ENCODE measurements at regions not wholly inside any gene's neighbourhood (a gene's known extent, or its start where the extent isn't known, plus 50 kb on each side); places are given as distances from the start of the nearest gene placed in this dataset.

GRCh38 chr5:173826428-173827350 lies 61.5 kb upstream of the CPEB4 start:
- TF ChIP-seq REST (IDR thresholded peaks at IDR 0.05; ENCODE audit: low read depth), result no peak
- TF ChIP-seq CREB1 (IDR thresholded peaks at IDR 0.05; ENCODE audit: low read depth), result no peak
- no peak for TF ChIP-seq MAX (IDR thresholded peaks at IDR 0.05)
- no peak for TF ChIP-seq EP300 (IDR thresholded peaks at IDR 0.05; ENCODE audit: borderline replicate concordance)
- TF ChIP-seq CEBPB (IDR thresholded peaks at IDR 0.05), result no peak

- no peak for TF ChIP-seq CEBPB (IDR thresholded peaks at IDR 0.05)
- TF ChIP-seq CREB1 (IDR thresholded peaks at IDR 0.05; ENCODE audit: low read depth), result no peak
- no peak for TF ChIP-seq TAF1 (IDR thresholded peaks at IDR 0.05; ENCODE audit: low read depth)
- no peak for TF ChIP-seq USF1 (IDR thresholded peaks at IDR 0.05)
Measured at GRCh38 chr5:173828952-173829351, 59.2 kb upstream of the CPEB4 start.

- TF ChIP-seq MAX (IDR thresholded peaks at IDR 0.05), result no peak
- TF ChIP-seq FOXM1 (IDR thresholded peaks at IDR 0.05; ENCODE audit: borderline replicate concordance, low read depth), result no peak
- TF ChIP-seq TCF12 (IDR thresholded peaks at IDR 0.05; ENCODE audit: low read depth), result no peak
- TF ChIP-seq RAD21 (IDR thresholded peaks at IDR 0.05; ENCODE audit: low read depth), result no peak
- no peak for TF ChIP-seq CEBPB (IDR thresholded peaks at IDR 0.05)
- TF ChIP-seq EP300 (IDR thresholded peaks at IDR 0.05; ENCODE audit: borderline replicate concordance), result no peak
- TF ChIP-seq TAF1 (IDR thresholded peaks at IDR 0.05; ENCODE audit: low read depth), result no peak
- no peak for TF ChIP-seq NFIC (IDR thresholded peaks at IDR 0.05)
- TF ChIP-seq CREB1 (IDR thresholded peaks at IDR 0.05; ENCODE audit: low read depth), result no peak
- no peak for TF ChIP-seq YY1 (IDR thresholded peaks at IDR 0.05; ENCODE audit: low read depth)
Measured at GRCh38 chr5:173829826-173830225, 58.3 kb upstream of the CPEB4 start.

GRCh38 chr5:173830421-173830820 lies 57.7 kb upstream of the CPEB4 start:
- TF ChIP-seq YY1 (IDR thresholded peaks at IDR 0.05; ENCODE audit: low read depth), result no peak
- TF ChIP-seq REST (IDR thresholded peaks at IDR 0.05; ENCODE audit: low read depth), result no peak
- TF ChIP-seq CEBPB (IDR thresholded peaks at IDR 0.05), result no peak
- no peak for TF ChIP-seq FOXM1 (IDR thresholded peaks at IDR 0.05; ENCODE audit: borderline replicate concordance, low read depth)
- no peak for TF ChIP-seq MAX (IDR thresholded peaks at IDR 0.05)
- no peak for TF ChIP-seq CREB1 (IDR thresholded peaks at IDR 0.05; ENCODE audit: low read depth)
- no peak for TF ChIP-seq ZBTB7A (IDR thresholded peaks at IDR 0.05; ENCODE audit: low read depth)
- no peak for TF ChIP-seq EGR1 (IDR thresholded peaks at IDR 0.05)
- TF ChIP-seq RAD21 (IDR thresholded peaks at IDR 0.05; ENCODE audit: low read depth), result no peak
- no peak for TF ChIP-seq TAF1 (IDR thresholded peaks at IDR 0.05; ENCODE audit: low read depth)
- no peak for TF ChIP-seq NFIC (IDR thresholded peaks at IDR 0.05)

GRCh38 chr5:173831196-173831914 lies 56.8 kb upstream of the CPEB4 start:
- no peak for TF ChIP-seq ZBTB7A (IDR thresholded peaks at IDR 0.05; ENCODE audit: low read depth)
- no peak for TF ChIP-seq YY1 (IDR thresholded peaks at IDR 0.05; ENCODE audit: low read depth)
- no peak for TF ChIP-seq USF1 (IDR thresholded peaks at IDR 0.05)

GRCh38 chr5:173832386-173832785 lies 55.8 kb upstream of the CPEB4 start:
- no peak for TF ChIP-seq CREB1 (IDR thresholded peaks at IDR 0.05; ENCODE audit: low read depth)
- no peak for TF ChIP-seq CEBPB (IDR thresholded peaks at IDR 0.05)
- no peak for TF ChIP-seq TAF1 (IDR thresholded peaks at IDR 0.05; ENCODE audit: low read depth)
- no peak for TF ChIP-seq ZBTB7A (IDR thresholded peaks at IDR 0.05; ENCODE audit: low read depth)
- TF ChIP-seq EGR1 (IDR thresholded peaks at IDR 0.05), result no peak
- TF ChIP-seq TEAD4 (IDR thresholded peaks at IDR 0.05), result no peak
- no peak for TF ChIP-seq FOXM1 (IDR thresholded peaks at IDR 0.05; ENCODE audit: borderline replicate concordance, low read depth)
- TF ChIP-seq TCF12 (IDR thresholded peaks at IDR 0.05; ENCODE audit: low read depth), result no peak
- TF ChIP-seq EP300 (IDR thresholded peaks at IDR 0.05; ENCODE audit: borderline replicate concordance), result no peak
- no peak for TF ChIP-seq NFIC (IDR thresholded peaks at IDR 0.05)
- TF ChIP-seq RAD21 (IDR thresholded peaks at IDR 0.05; ENCODE audit: low read depth), result no peak
- no peak for TF ChIP-seq YY1 (IDR thresholded peaks at IDR 0.05; ENCODE audit: low read depth)
- TF ChIP-seq REST (IDR thresholded peaks at IDR 0.05; ENCODE audit: low read depth), result no peak
- TF ChIP-seq MAX (IDR thresholded peaks at IDR 0.05), result no peak
- TF ChIP-seq USF1 (IDR thresholded peaks at IDR 0.05), result no peak
